Cardiac muscle cell (in vitro differentiated cells and primary cell): ENCODE measurements at regions not wholly inside any gene's neighbourhood (a gene's known extent, or its start where the extent isn't known, plus 50 kb on each side); places are given as distances from the start of the nearest gene placed in this dataset.

Experiments
- DNase-seq, 2 donors: peaks; one replicate each; pipeline versions ENCODE4 v3.0.0 to v3.0.0-alpha.2; 2010 to 2017; ENCODE audit warnings: low read depth in 1 of 2, low spot score in 1 of 2
- H3K27ac ChIP-seq: fragments of 200-600 bp; sonication (generic); 2 replicates; pipeline ENCODE4 v1.5.1; 2016
- H3K27me3 ChIP-seq: fragments of 200-600 bp; sonication (generic); 2 replicates; pipeline ENCODE4 v1.6.0; 2016; ENCODE audit warnings: control low read depth
- H3K36me3 ChIP-seq: fragments of 200-600 bp; sonication (generic); 2 replicates; pipeline ENCODE4 v1.5.1; 2016; ENCODE audit warnings: control low read depth
- H3K4me1 ChIP-seq: fragments of 200-600 bp; sonication (generic); 2 replicates; pipeline ENCODE4 v1.8.1; 2017; ENCODE audit warnings: low read depth, mild to moderate bottlenecking, mixed run types
- H3K4me3 ChIP-seq: fragments of 200-600 bp; sonication (generic); 2 replicates; pipeline ENCODE4 v1.5.1; 2016; ENCODE audit warnings: mild to moderate bottlenecking
- H3K9me3 ChIP-seq: fragments of 200-600 bp; sonication (generic); 2 replicates; pipeline ENCODE4 v1.5.1; 2017; ENCODE audit warnings: low read depth, mild to moderate bottlenecking, control low read depth
- TF ChIP-seq, protein P1 (sequence below): IDR thresholded peaks from 2 replicates; pipeline ENCODE4 v1.5.1; 2012; ENCODE audit warnings: low read depth, mild to moderate bottlenecking, low read length

DNA sequence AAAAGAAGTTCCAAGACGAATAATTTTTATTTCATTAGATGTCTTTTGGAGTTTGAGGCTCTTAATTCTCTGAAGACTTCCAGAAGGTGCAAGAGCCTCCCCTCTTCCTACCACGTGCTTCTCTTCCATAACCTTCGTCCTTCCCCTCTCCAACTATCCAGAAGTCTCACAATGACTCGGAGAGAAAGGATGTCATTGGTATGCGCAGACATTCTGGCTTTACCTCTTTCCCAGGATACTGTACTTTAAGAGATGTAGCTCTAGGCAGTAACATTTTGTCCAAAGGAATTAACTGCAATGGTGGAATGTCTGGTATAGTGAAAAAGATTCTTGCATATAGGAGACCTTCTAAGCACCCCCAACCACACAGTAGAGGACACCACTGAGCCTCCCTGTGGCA, 249.0 kb upstream of the OSR1 start:
- H3K4me1 ChIP-seq = no peaks in the 10 kb centered on the region
- TF ChIP-seq, protein P1, sequence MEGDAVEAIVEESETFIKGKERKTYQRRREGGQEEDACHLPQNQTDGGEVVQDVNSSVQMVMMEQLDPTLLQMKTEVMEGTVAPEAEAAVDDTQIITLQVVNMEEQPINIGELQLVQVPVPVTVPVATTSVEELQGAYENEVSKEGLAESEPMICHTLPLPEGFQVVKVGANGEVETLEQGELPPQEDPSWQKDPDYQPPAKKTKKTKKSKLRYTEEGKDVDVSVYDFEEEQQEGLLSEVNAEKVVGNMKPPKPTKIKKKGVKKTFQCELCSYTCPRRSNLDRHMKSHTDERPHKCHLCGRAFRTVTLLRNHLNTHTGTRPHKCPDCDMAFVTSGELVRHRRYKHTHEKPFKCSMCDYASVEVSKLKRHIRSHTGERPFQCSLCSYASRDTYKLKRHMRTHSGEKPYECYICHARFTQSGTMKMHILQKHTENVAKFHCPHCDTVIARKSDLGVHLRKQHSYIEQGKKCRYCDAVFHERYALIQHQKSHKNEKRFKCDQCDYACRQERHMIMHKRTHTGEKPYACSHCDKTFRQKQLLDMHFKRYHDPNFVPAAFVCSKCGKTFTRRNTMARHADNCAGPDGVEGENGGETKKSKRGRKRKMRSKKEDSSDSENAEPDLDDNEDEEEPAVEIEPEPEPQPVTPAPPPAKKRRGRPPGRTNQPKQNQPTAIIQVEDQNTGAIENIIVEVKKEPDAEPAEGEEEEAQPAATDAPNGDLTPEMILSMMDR = no peak
- H3K27me3 ChIP-seq = no peaks in the 10 kb centered on the region
- peak in 1 of 2 donors; percentile 12 for DNase-seq
- no peak overlapping the region for H3K4me3 ChIP-seq
- no peak overlapping the region for H3K27ac ChIP-seq
- no peaks in the 10 kb centered on the region for H3K9me3 ChIP-seq
- H3K36me3 ChIP-seq = no peaks in the 10 kb centered on the region

DNA sequence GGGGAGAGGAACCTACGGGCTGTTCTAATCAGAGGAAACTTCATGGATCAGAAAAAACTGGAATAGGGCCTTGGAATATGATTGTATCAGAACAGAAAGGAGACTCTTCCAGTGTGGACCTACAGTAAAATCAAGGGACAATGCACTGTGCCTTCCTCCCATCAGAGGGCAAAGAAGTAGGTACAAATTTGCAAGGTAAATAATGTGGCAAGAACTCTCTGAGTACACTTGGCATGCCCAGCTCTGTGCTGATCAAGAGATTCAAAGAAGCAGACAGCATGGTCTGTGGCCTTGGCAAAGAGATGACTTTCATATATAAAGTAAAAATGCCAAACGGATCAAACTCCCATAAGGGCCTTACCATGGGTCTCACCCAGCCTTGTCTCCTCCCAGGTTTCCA, 242.6 kb upstream of the OSR1 start:
- no peak overlapping the region for H3K27ac ChIP-seq
- no peaks in the 10 kb centered on the region for H3K36me3 ChIP-seq
- H3K4me1 ChIP-seq = peaks cover 11% of the 10 kb centered on the region
- no peak overlapping the region for H3K4me3 ChIP-seq
- H3K27me3 ChIP-seq = no peaks in the 10 kb centered on the region
- DNase-seq = no peak
- TF ChIP-seq, protein P1 = no peak
- no peaks in the 10 kb centered on the region for H3K9me3 ChIP-seq

DNA sequence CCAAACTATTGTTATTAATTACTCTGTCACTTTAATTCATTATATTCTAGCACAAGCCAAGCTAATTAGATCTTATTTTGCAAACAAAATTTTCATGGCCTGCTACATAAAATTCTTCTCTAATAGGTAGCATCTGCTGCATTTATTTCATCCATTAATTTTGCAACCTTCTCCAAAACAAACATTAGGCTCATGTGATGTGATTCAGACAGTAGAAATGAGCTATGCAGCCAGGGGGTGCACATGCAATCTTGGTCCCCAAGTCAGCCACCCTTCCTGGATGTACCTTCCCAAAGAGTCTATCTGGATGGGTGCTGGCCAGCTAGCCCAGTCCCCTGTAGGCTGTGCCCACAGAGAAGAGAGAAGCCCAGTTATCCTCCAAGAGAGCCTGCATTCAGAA, 242.1 kb upstream of the OSR1 start:
- DNase-seq = no peak
- TF ChIP-seq, protein P1 = no peak
- Histone ChIP-seq H3K36me3 (no peaks in the 10 kb centered on the region), H3K4me1 (peaks cover 11% of the 10 kb centered on the region), H3K4me3 (no peak overlapping the region), H3K9me3 (no peaks in the 10 kb centered on the region), H3K27me3 (no peaks in the 10 kb centered on the region), H3K27ac (no peak overlapping the region)

DNA sequence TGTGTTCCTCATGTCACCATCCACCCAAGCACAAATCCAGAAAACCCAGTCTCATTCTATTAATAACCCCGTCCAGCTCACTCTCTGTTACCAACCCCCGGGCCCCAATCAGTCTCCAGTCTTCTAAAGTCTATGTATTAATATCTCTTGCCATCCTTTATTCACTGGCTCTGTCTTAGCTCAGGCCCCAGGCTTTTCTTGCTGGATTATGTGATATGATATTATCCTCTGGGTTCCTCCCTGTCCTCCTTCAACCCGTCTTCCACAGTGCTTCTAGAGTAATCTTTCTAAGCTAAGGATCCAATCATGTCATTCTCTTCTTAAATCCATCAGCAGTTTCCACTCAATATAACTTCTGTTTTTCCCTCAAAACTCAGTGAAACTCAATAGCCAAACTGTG, 240.5 kb upstream of the OSR1 start:
- no peak overlapping the region for H3K27ac ChIP-seq
- H3K4me1 ChIP-seq = peaks cover 11% of the 10 kb centered on the region
- H3K27me3 ChIP-seq = no peaks in the 10 kb centered on the region
- no peak overlapping the region for H3K4me3 ChIP-seq
- no peaks in the 10 kb centered on the region for H3K9me3 ChIP-seq
- H3K36me3 ChIP-seq = no peaks in the 10 kb centered on the region
- TF ChIP-seq, protein P1 = no peak
- DNase-seq = no peak

DNA sequence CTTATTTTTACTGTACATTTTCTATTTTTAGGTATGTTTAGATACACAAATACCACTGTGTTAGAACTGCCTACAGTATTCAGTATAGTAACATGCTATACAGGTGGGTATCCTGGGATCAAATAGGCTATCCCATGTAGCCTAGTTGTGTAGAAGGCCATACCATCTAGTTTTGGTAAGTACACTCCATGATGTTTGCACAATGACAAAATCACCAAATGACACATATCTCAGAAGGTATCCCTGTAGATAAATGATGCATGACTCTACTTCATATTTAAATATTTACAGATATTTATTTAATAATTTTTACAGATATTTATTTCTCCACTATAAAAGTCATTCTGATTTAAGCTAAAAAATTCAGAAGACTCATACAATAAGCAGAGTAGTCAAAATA, 233.8 kb upstream of the OSR1 start:
- H3K9me3 ChIP-seq = no peaks in the 10 kb centered on the region
- no peaks in the 10 kb centered on the region for H3K27me3 ChIP-seq
- H3K36me3 ChIP-seq = no peaks in the 10 kb centered on the region
- TF ChIP-seq, protein P1 = no peak
- no peak overlapping the region for H3K27ac ChIP-seq
- no peaks in the 10 kb centered on the region for H3K4me1 ChIP-seq
- no peak overlapping the region for H3K4me3 ChIP-seq
- DNase-seq = no peak

DNA sequence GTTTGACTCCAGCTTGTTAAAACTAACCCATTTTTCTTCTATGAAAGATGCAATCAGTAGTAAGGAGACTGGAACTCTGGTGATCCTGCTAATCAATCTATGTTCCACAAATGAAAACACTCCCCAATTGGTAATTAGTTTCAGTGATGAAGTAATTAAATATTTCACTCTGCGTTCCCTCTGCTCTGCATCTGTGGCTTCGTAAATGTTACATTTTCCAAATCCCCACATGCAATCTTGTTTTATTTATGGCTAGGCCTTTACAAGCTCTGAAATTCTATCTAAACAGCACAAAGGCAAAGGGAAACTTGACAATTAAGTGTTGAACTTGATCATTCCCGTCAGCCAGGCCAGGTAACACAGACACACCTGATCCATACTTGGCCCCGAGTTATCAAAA, 231.4 kb upstream of the OSR1 start:
- TF ChIP-seq, protein P1 = no peak

More for the DNA sequence above, 231.4 kb upstream of the OSR1 start:
- Histone ChIP-seq H3K27me3 (no peaks in the 10 kb centered on the region), H3K4me3 (no peak overlapping the region), H3K36me3 (no peaks in the 10 kb centered on the region), H3K27ac (no peak overlapping the region), H3K4me1 (no peaks in the 10 kb centered on the region), H3K9me3 (no peaks in the 10 kb centered on the region)
- DNase-seq = no peak
